H1 (cell line): ENCODE measurements at regions not wholly inside any gene's neighbourhood (a gene's known extent, or its start where the extent isn't known, plus 50 kb on each side); places are given as distances from the start of the nearest gene placed in this dataset.

Experiments used
- CTCF ChIA-PET: fragments of 300-600 bp; sonication (Branson Sonifier 250); formaldehyde crosslinking; loops from one replicate; lab custom pipeline; 2021; ENCODE audit not compliant: partially characterized antibody; lab: Charles Lee
- POLR2A ChIA-PET: fragments of 300-600 bp; sonication (Branson Sonifier 250); formaldehyde crosslinking; loops from one replicate; lab custom pipeline; 2021; ENCODE audit warnings: inconsistent platforms; ENCODE audit not compliant: partially characterized antibody; lab: Charles Lee
- DNase-seq, 2 experiments: peaks; one replicate each; pipeline versions ENCODE4 v3.0.0 to v3.0.0-alpha.2; 2010 to 2022; ENCODE audit warnings: low spot score in 2 of 2, low read depth in 1 of 2, mixed read lengths in 1 of 2
- FAIRE-seq: peaks from 2 replicates; lab custom pipeline; 2011; peaks lifted over from hg19 to GRCh38; lab: Jason Lieb, UNC
- H2AFZ ChIP-seq: 2 replicates; pipeline ENCODE4 v1.8.1; 2012; ENCODE audit warnings: low read length, inconsistent platforms
- H2AK5ac ChIP-seq: 2 replicates; pipeline ENCODE4 v1.6.1; 2013; ENCODE audit warnings: low read depth, low read length
- H2BK120ac ChIP-seq: replicated peaks from 2 replicates; pipeline ENCODE3; 2013; ENCODE audit warnings: low read depth, low read length, inconsistent platforms
- H2BK12ac ChIP-seq: 2 replicates; pipeline ENCODE4 v1.6.1; 2013; ENCODE audit warnings: low read depth, low read length
- H2BK15ac ChIP-seq: 2 replicates; pipeline ENCODE4 v1.6.1; 2013; ENCODE audit warnings: low read length
- H2BK20ac ChIP-seq: 2 replicates; pipeline ENCODE4 v1.6.1; 2013; ENCODE audit warnings: low read length
- H2BK5ac ChIP-seq: 2 replicates; pipeline ENCODE4 v1.6.1; 2013; ENCODE audit warnings: low read depth, low read length
- H3K14ac ChIP-seq: 2 replicates; pipeline ENCODE4 v1.6.1; 2013; ENCODE audit warnings: inconsistent platforms; ENCODE audit not compliant: insufficient read length
- H3K18ac ChIP-seq: 2 replicates; pipeline ENCODE4 v1.6.1; 2013; ENCODE audit warnings: low read length; ENCODE audit errors: extremely low read depth
- H3K23ac ChIP-seq: 2 replicates; pipeline ENCODE4 v1.6.1; 2013; ENCODE audit warnings: inconsistent platforms; ENCODE audit not compliant: insufficient read length
- H3K23me2 ChIP-seq: 2 replicates; pipeline ENCODE4 v1.6.1; 2013; ENCODE audit warnings: low read depth, low read length
- H3K27ac ChIP-seq: 2 replicates; pipeline ENCODE4 v1.6.1; 2011; ENCODE audit warnings: low read depth, low read length, inconsistent platforms
- H3K27me3 ChIP-seq, 4 experiments: replicated peaks in 1 of 4; 1 replicate in 1 of 4; 2 replicates in 3 of 4; pipeline versions ENCODE4 v1.6.1 to v1.8.1; 2011 to 2013; ENCODE audit warnings: low read length in 3 of 4, mild to moderate bottlenecking in 3 of 4, inconsistent platforms in 2 of 4, mixed read lengths in 2 of 4, moderate library complexity in 1 of 4; ENCODE audit not compliant: control insufficient read depth in 3 of 4, insufficient read depth in 3 of 4; ENCODE audit errors: extremely low read depth in 1 of 4
- H3K36me3 ChIP-seq, 4 experiments: 2 replicates each; pipeline versions ENCODE4 v1.6.1 to v1.8.1; 2011 to 2013; ENCODE audit warnings: mild to moderate bottlenecking in 4 of 4, low read length in 3 of 4, moderate library complexity in 2 of 4, control low read depth in 1 of 4, inconsistent platforms in 1 of 4; ENCODE audit not compliant: insufficient read depth in 4 of 4, control insufficient read depth in 2 of 4
- H3K4ac ChIP-seq: replicated peaks from 2 replicates; pipeline ENCODE3; 2013; ENCODE audit warnings: low read length, low read depth, mixed read lengths, inconsistent platforms; ENCODE audit not compliant: insufficient read length
- H3K4me1 ChIP-seq, 4 experiments: replicated peaks in 1 of 4; 1 replicate in 1 of 4; 2 replicates in 3 of 4; pipeline versions ENCODE4 v1.6.1 to v1.8.1; 2011 to 2013; ENCODE audit warnings: low read length in 3 of 4, inconsistent platforms in 2 of 4, mixed read lengths in 1 of 4; ENCODE audit not compliant: insufficient read depth in 4 of 4, control insufficient read depth in 3 of 4
- H3K4me2 ChIP-seq, 2 experiments: 2 replicates each; pipeline versions ENCODE4 v1.6.1 to v1.8.1; 2011 to 2013; ENCODE audit warnings: low read depth in 2 of 2, low read length in 2 of 2, control low read depth in 1 of 2, inconsistent platforms in 1 of 2, mild to moderate bottlenecking in 1 of 2; ENCODE audit not compliant: insufficient read depth in 1 of 2
- H3K4me3 ChIP-seq, 4 experiments: fragments of 200-600, 300-600 bp in 1 of 4; sonication (generic), shearing (Covaris generic), sonication (Bioruptor Twin) in 1 of 4; 2 replicates each; pipeline versions ENCODE4 v1.5.1 to v1.8.1; 2011 to 2016; ENCODE audit warnings: low read length in 4 of 4, low read depth in 3 of 4, control low read depth in 2 of 4, inconsistent platforms in 2 of 4, mild to moderate bottlenecking in 2 of 4, mixed read lengths in 1 of 4, moderate library complexity in 1 of 4; ENCODE audit not compliant: insufficient read depth in 2 of 4; ENCODE audit errors: extremely low read depth in 1 of 4
- H3K56ac ChIP-seq: replicated peaks from 2 replicates; pipeline ENCODE3; 2013; ENCODE audit warnings: low read depth, mild to moderate bottlenecking, mixed read lengths, low read length, inconsistent platforms; ENCODE audit not compliant: insufficient read length
- H3K79me1 ChIP-seq: 2 replicates; pipeline ENCODE4 v1.6.1; 2013; ENCODE audit warnings: low read depth, low read length, control low read depth
- H3K79me2 ChIP-seq, 2 experiments: 2 replicates each; pipeline versions ENCODE4 v1.6.1 to v1.8.1; 2012 to 2013; ENCODE audit warnings: low read length in 2 of 2, mild to moderate bottlenecking in 2 of 2, inconsistent platforms in 1 of 2; ENCODE audit not compliant: insufficient read depth in 2 of 2, control insufficient read depth in 1 of 2
- H3K9ac ChIP-seq, 4 experiments: replicated peaks in 1 of 4; 1 replicate in 1 of 4; 2 replicates in 3 of 4; pipeline versions ENCODE4 v1.6.1 to v1.8.1; 2011 to 2013; ENCODE audit warnings: low read depth in 3 of 4, low read length in 3 of 4, control low read depth in 2 of 4, mild to moderate bottlenecking in 2 of 4, moderate library complexity in 2 of 4, inconsistent platforms in 1 of 4; ENCODE audit errors: extremely low read depth in 1 of 4
- H3K9me3 ChIP-seq, 2 experiments: 2 replicates each; pipeline versions ENCODE4 v1.6.1 to v1.8.1; 2012 to 2013; ENCODE audit warnings: mild to moderate bottlenecking in 2 of 2, moderate library complexity in 2 of 2, control low read depth in 1 of 2, inconsistent platforms in 1 of 2, low read depth in 1 of 2, low read length in 1 of 2, mixed read lengths in 1 of 2; ENCODE audit not compliant: insufficient read depth in 2 of 2
- H4K20me1 ChIP-seq, 2 experiments: replicated peaks in 1 of 2; 2 replicates each; pipeline versions ENCODE3 to v1.8.1; 2011 to 2013; ENCODE audit warnings: inconsistent platforms in 2 of 2, low read length in 2 of 2, mild to moderate bottlenecking in 1 of 2; ENCODE audit not compliant: insufficient read depth in 2 of 2, control insufficient read depth in 1 of 2
- H4K5ac ChIP-seq: 2 replicates; pipeline ENCODE4 v1.6.1; 2013; ENCODE audit warnings: low read length, low read depth, mixed read lengths, inconsistent platforms; ENCODE audit not compliant: insufficient read length
- H4K8ac ChIP-seq: 2 replicates; pipeline ENCODE4 v1.8.0; 2013; ENCODE audit warnings: mild to moderate bottlenecking, moderate library complexity, low read length, inconsistent platforms; ENCODE audit not compliant: insufficient read depth; ENCODE audit errors: extremely low read depth
- H4K91ac ChIP-seq: replicated peaks from 2 replicates; pipeline ENCODE3; 2013; ENCODE audit warnings: low read length, mixed read lengths, inconsistent platforms; ENCODE audit not compliant: insufficient read length
- CEBPB ChIP-seq: IDR thresholded peaks from 2 replicates; pipeline ENCODE4 v1.6.1; 2012; ENCODE audit warnings: low read depth, low read length
- CHD1 ChIP-seq: IDR thresholded peaks from 2 replicates; pipeline ENCODE4 v1.6.1; 2012; ENCODE audit warnings: low read depth, low read length, improper control_type of control experiment
- FOSL1 ChIP-seq: IDR thresholded peaks from 2 replicates; pipeline ENCODE4 v1.6.1; 2011; ENCODE audit warnings: mild to moderate bottlenecking, low read depth, low read length, moderate library complexity; ENCODE audit not compliant: insufficient read depth
- HDAC6 ChIP-seq: IDR thresholded peaks from one replicate; pipeline ENCODE4 v1.7.1; 2012; ENCODE audit warnings: low read depth, mild to moderate bottlenecking, inconsistent platforms, low read length, moderate library complexity
- JUN ChIP-seq: IDR thresholded peaks from 2 replicates; pipeline ENCODE4 v1.6.1; 2011; ENCODE audit warnings: low read depth, mild to moderate bottlenecking, improper control_type of control experiment, low read length
- KDM5A ChIP-seq: fragments of 200-600 bp; IDR thresholded peaks from 2 replicates; pipeline ENCODE4 v1.7.1; 2012; ENCODE audit warnings: mild to moderate bottlenecking, low read length, inconsistent platforms, mixed read lengths
- POLR2A ChIP-seq, 2 experiments: IDR thresholded peaks; 1 replicate in 1 of 2; 2 replicates in 1 of 2; pipeline ENCODE4 v1.6.1; 2011; ENCODE audit warnings: low read depth in 2 of 2, low read length in 2 of 2, mild to moderate bottlenecking in 2 of 2; ENCODE audit errors: control extremely low read depth in 1 of 2
- POU5F1 ChIP-seq: IDR thresholded peaks from 2 replicates; pipeline ENCODE4 v1.6.1; 2011; ENCODE audit warnings: low read depth, mild to moderate bottlenecking, low read length, moderate library complexity
- RFX5 ChIP-seq: IDR thresholded peaks from 2 replicates; pipeline ENCODE4 v1.6.1; 2011; ENCODE audit warnings: low read depth, low read length, improper control_type of control experiment, borderline replicate concordance
- SRF ChIP-seq: IDR thresholded peaks from 2 replicates; pipeline ENCODE4 v1.6.1; 2011; ENCODE audit warnings: mild to moderate bottlenecking, low read depth, low read length, moderate library complexity
- TBP ChIP-seq: IDR thresholded peaks from 2 replicates; pipeline ENCODE4 v1.6.1; 2011; ENCODE audit warnings: low read depth, low read length, improper control_type of control experiment
- TEAD4 ChIP-seq: IDR thresholded peaks from 2 replicates; pipeline ENCODE4 v1.6.1; 2012; ENCODE audit warnings: low read depth, low read length, inconsistent platforms, mixed read lengths
- WGBS, 2 experiments: shearing (Covaris generic) in 1 of 2; methylation state at CpG; one replicate each; pipeline versions ENCODE4 v1.1.6 to v1.1.7; 2013 to 2015; ENCODE audit warnings: low lambda C conversion rate in 2 of 2, mixed read lengths in 2 of 2, inconsistent platforms in 1 of 2, low coverage in 1 of 2, missing lambda C conversion rate in 1 of 2; ENCODE audit not compliant: insufficient replicate concordance in 2 of 2, insufficient coverage in 1 of 2, insufficient read length in 1 of 2; ENCODE audit errors: extremely low coverage in 1 of 2, missing lambda C conversion rate in 1 of 2; 5-methylcytosine and 5-hydroxymethylcytosine counted together
- TF ChIP-seq, protein P1 (sequence below): IDR thresholded peaks from 2 replicates; pipeline ENCODE4 v1.6.1; 2012; ENCODE audit warnings: low read length, inconsistent platforms

DNA sequence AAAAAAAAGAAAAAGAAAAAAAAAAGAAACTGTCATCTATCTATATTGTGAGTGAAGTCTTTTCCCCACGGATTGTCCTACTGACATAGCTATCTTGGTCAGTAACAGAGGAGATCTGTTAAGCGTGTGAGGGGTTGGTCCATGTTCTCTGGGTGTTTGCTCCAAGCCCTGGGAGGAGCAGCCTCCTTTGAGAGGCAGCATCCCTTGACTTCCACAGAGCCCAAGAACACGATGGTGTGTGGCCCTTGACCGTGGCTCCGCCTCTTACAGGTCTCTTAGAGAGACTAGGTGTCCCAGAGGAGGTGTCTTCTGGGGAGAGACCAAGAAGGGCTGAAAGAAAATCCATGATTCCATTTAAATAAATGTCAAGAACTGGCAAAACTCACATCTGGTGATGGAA is 60.1 kb upstream of the GTSF1L start:
- Histone ChIP-seq H4K8ac (no peak overlapping the region), H3K9me3 (no peaks in the 10 kb centered on the region), H2BK5ac (no peak overlapping the region), H3K23me2 (no peaks in the 10 kb centered on the region), H3K14ac (no peak overlapping the region), H3K9ac (no peak overlapping the region), H3K27ac (no peak overlapping the region), H3K4me2 (no peak overlapping the region), H3K27me3 (no peaks in the 10 kb centered on the region), H3K79me1 (no peaks in the 10 kb centered on the region), H2AK5ac (no peak overlapping the region), H3K23ac (no peak overlapping the region), H3K36me3 (no peaks in the 10 kb centered on the region), H4K91ac (no peak overlapping the region), H4K20me1 (no peaks in the 10 kb centered on the region), H3K56ac (no peak overlapping the region), H4K5ac (no peak overlapping the region), H3K4me3 (no peak overlapping the region), H2AFZ (no peak overlapping the region), H3K4me1 (no peaks in the 10 kb centered on the region), H2BK12ac (no peak overlapping the region), H3K79me2 (no peaks in the 10 kb centered on the region), H2BK20ac (no peak overlapping the region), H2BK120ac (no peak overlapping the region), H3K4ac (no peak overlapping the region), H3K18ac (no peak overlapping the region), H2BK15ac (no peak overlapping the region)
- no peak for FAIRE-seq
- WGBS, 2 experiments: 81% methylated on average over 5 of the region's 5 CpGs; no CpG with 5 or more reads in 1 of the 2 experiments
- ChIA-PET POLR2A (no interaction called here), CTCF (interaction anchor here (0.6 kb wide), 1 partner anchor 9 kb away, joined by 3 read pairs; no protein-coding TSS in a partner anchor)
- DNase-seq: no peak
- TF ChIP-seq SRF (no peak), RFX5 (no peak), TEAD4 (no peak), KDM5A (no peak), CHD1 (no peak), POU5F1 (no peak), FOSL1 (no peak), CEBPB (no peak), HDAC6 (no peak), POLR2A (IDR thresholded peaks at IDR 0.05; ENCODE audit: control extremely low read depth in 1 of 2, low read depth in 2 of 2, low read length in 2 of 2) (no peak), TBP (no peak), JUN (no peak)
- TF ChIP-seq, protein P1, sequence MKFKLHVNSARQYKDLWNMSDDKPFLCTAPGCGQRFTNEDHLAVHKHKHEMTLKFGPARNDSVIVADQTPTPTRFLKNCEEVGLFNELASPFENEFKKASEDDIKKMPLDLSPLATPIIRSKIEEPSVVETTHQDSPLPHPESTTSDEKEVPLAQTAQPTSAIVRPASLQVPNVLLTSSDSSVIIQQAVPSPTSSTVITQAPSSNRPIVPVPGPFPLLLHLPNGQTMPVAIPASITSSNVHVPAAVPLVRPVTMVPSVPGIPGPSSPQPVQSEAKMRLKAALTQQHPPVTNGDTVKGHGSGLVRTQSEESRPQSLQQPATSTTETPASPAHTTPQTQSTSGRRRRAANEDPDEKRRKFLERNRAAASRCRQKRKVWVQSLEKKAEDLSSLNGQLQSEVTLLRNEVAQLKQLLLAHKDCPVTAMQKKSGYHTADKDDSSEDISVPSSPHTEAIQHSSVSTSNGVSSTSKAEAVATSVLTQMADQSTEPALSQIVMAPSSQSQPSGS: no peak
